Upper lobe of right lung (tissue), 1 donor: ENCODE measurements at regions not wholly inside any gene's neighbourhood (a gene's known extent, or its start where the extent isn't known, plus 50 kb on each side); places are given as distances from the start of the nearest gene placed in this dataset.

Experiments
- ATAC-seq: fragments of 200-7000 bp; cut with Tn5 transposase; one replicate; pipeline ENCODE4 v1.9.1; 2020; ENCODE audit warnings: mild to moderate bottlenecking, moderate library complexity
- DNase-seq: peaks from one replicate; pipeline ENCODE4 v3.0.0-alpha.2; 2020
- H3K27ac ChIP-seq: fragments of 200-600 bp; one replicate; pipeline ENCODE4 v1.8.0; 2022
- H3K27me3 ChIP-seq: fragments of 200-600 bp; one replicate; pipeline ENCODE4 v1.8.0; 2022; ENCODE audit warnings: mild to moderate bottlenecking
- H3K36me3 ChIP-seq: fragments of 200-600 bp; one replicate; pipeline ENCODE4 v1.8.0; 2022
- H3K4me1 ChIP-seq: fragments of 200-600 bp; one replicate; pipeline ENCODE4 v1.8.0; 2022
- H3K4me3 ChIP-seq: fragments of 200-600 bp; one replicate; pipeline ENCODE4 v1.8.0; 2022; ENCODE audit warnings: mild to moderate bottlenecking
- H3K9me3 ChIP-seq: fragments of 200-600 bp; one replicate; pipeline ENCODE4 v1.8.0; 2022
- intact Hi-C: fragments of 100-400 bp; cut with DNase I; formaldehyde crosslinking; loops from one replicate; pipeline ENCODE4 v1.11.0; 2022
- TF ChIP-seq, protein P1 (sequence below): fragments of 200-600 bp; IDR thresholded peaks from one replicate; pipeline ENCODE4 v1.8.0; 2022; ENCODE audit warnings: antibody characterized with exemption
- donor health status: DM: no; HTN: yes; CAD: no; lungs with severe emphysema.

- Histone ChIP-seq H3K4me3 (no peak overlapping the region), H3K27me3 (no peaks in the 10 kb centered on the region), H3K27ac (no peak overlapping the region), H3K9me3 (no peaks in the 10 kb centered on the region), H3K4me1 (no peaks in the 10 kb centered on the region), H3K36me3 (no peaks in the 10 kb centered on the region)
- DNase-seq = no peak
- TF ChIP-seq, protein P1, sequence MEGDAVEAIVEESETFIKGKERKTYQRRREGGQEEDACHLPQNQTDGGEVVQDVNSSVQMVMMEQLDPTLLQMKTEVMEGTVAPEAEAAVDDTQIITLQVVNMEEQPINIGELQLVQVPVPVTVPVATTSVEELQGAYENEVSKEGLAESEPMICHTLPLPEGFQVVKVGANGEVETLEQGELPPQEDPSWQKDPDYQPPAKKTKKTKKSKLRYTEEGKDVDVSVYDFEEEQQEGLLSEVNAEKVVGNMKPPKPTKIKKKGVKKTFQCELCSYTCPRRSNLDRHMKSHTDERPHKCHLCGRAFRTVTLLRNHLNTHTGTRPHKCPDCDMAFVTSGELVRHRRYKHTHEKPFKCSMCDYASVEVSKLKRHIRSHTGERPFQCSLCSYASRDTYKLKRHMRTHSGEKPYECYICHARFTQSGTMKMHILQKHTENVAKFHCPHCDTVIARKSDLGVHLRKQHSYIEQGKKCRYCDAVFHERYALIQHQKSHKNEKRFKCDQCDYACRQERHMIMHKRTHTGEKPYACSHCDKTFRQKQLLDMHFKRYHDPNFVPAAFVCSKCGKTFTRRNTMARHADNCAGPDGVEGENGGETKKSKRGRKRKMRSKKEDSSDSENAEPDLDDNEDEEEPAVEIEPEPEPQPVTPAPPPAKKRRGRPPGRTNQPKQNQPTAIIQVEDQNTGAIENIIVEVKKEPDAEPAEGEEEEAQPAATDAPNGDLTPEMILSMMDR = no peak
- no peak for ATAC-seq
- intact Hi-C loops = no loop called here
These were observed 668.4 kb downstream of the TMEM182 start for GRCh38 chr2:103430191-103430590.

DNA sequence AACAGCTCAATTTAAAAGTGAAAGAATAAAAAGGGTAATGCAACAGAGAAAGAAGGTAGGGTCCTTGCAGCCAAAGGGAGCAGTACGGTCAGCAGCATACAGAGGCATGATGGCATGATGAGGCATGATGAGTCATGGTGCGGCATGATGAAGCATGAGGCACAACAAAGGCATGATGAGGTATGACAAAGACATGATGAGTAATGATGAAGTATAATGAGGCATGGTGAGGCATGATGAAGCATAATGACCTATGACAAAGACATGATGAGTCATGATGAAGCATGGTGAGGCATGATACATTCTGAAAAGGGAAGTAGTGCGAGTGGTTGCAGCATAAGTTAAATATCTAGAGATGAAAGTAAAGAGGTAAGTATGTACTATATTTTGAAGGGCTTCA lies 673.2 kb downstream of the TMEM182 start:
- DNase-seq (no peak), ATAC-seq (no peak)
- H3K4me3 ChIP-seq = no peak overlapping the region
- no peaks in the 10 kb centered on the region for H3K36me3 ChIP-seq
- H3K27me3 ChIP-seq = no peaks in the 10 kb centered on the region
- H3K9me3 ChIP-seq = no peaks in the 10 kb centered on the region
- no peaks in the 10 kb centered on the region for H3K4me1 ChIP-seq
- intact Hi-C loops = no loop called here
- no peak overlapping the region for H3K27ac ChIP-seq
- TF ChIP-seq, protein P1 = no peak

DNA sequence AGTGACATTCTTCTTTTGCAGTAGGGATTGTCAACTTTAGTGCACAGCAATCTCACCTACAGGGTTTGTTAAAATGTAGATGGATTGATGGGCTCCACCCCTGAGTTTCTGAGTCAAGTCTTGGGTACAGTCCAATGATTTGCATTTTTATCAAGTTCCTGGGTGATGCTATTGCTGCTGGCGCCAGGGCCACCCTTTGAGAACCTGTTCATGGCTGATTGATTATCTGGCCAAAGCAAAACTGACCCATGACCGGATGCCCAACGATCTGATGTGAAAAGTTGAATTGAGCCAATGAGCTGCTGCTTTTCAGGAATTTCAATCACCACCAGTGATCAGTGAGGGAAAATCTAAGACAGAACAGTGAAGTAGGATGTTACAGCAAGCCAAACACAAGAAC lies 675.3 kb downstream of the TMEM182 start:
- Histone ChIP-seq H3K4me3 (no peak overlapping the region), H3K27me3 (no peaks in the 10 kb centered on the region), H3K4me1 (no peaks in the 10 kb centered on the region), H3K9me3 (no peaks in the 10 kb centered on the region), H3K27ac (no peak overlapping the region), H3K36me3 (no peaks in the 10 kb centered on the region)
- ATAC-seq (no peak), DNase-seq (no peak)
- intact Hi-C loops = no loop called here
- TF ChIP-seq, protein P1 = no peak

DNA sequence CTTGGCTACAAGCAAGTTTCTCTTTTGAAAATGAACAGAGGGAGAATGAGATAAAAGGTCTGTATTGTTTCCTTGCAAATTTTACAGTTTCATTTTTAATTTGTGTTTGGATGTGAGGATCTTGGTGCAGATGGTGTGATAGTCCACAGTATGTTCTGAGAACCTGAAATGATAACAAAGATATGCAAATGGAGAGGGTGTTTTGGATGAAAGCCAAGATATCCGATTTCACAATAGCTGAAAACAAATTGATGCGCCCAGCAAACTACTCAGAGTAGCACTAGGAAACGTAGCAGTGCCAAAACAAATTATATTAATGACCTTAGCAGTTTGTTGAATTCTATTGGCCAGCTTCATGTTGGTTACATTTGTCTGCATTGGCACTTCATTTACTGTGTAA lies 683.5 kb downstream of the TMEM182 start:
- Histone ChIP-seq H3K27me3 (no peaks in the 10 kb centered on the region), H3K9me3 (no peaks in the 10 kb centered on the region), H3K4me3 (no peak overlapping the region), H3K27ac (no peak overlapping the region), H3K36me3 (no peaks in the 10 kb centered on the region), H3K4me1 (no peaks in the 10 kb centered on the region)
- ATAC-seq (no peak), DNase-seq (no peak)
- TF ChIP-seq, protein P1 = no peak
- intact Hi-C loops = no loop called here

GRCh38 chr2:103448495-103448894 lies 686.7 kb downstream of the TMEM182 start:
- Histone ChIP-seq H3K4me3 (no peak overlapping the region), H3K36me3 (no peaks in the 10 kb centered on the region), H3K4me1 (no peaks in the 10 kb centered on the region), H3K27me3 (no peaks in the 10 kb centered on the region), H3K27ac (no peak overlapping the region), H3K9me3 (no peaks in the 10 kb centered on the region)
- no peak for DNase-seq
- TF ChIP-seq, protein P1 = no peak
- ATAC-seq = no peak
- intact Hi-C loops = no loop called here

DNA sequence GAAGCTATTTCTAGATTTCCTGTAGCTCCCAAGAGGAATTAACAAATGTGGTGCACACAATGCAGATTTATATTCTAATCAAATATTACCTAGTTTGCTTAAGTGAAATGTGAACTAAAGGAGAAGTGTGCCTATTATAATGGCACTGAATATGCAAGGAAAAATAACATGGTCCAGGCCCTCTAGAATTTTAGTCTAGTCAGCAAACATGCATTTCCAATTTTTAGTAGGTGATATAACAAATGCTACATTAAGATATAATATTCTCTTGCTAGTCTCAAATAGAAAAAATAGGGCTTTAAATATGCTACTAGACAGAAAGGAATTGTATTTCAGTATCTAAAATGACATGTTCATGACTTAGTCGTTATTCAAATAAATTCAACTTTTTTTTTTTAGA lies 689.5 kb downstream of the TMEM182 start:
- Histone ChIP-seq H3K27ac (no peak overlapping the region), H3K27me3 (no peaks in the 10 kb centered on the region), H3K4me3 (no peak overlapping the region), H3K4me1 (no peaks in the 10 kb centered on the region), H3K36me3 (no peaks in the 10 kb centered on the region), H3K9me3 (no peaks in the 10 kb centered on the region)
- DNase-seq (no peak), ATAC-seq (no peak)
- TF ChIP-seq, protein P1 = no peak
- intact Hi-C loops = no loop called here
